GM12891 (cell line): ENCODE measurements at regions not wholly inside any gene's neighbourhood (a gene's known extent, or its start where the extent isn't known, plus 50 kb on each side); places are given as distances from the start of the nearest gene placed in this dataset.

Source experiments
- POLR2A ChIP-seq: IDR thresholded peaks from 2 replicates; pipeline ENCODE4 v1.6.1; 2011; ENCODE audit warnings: low read depth, low read length, control low read depth
- POLR2AphosphoS5 ChIP-seq: IDR thresholded peaks from 2 replicates; pipeline ENCODE4 v1.6.1; 2011; ENCODE audit warnings: low read depth, low read length, control low read depth
- TAF1 ChIP-seq: IDR thresholded peaks from 2 replicates; pipeline ENCODE4 v1.6.1; 2011; ENCODE audit warnings: low read depth, low read length, control low read depth

DNA sequence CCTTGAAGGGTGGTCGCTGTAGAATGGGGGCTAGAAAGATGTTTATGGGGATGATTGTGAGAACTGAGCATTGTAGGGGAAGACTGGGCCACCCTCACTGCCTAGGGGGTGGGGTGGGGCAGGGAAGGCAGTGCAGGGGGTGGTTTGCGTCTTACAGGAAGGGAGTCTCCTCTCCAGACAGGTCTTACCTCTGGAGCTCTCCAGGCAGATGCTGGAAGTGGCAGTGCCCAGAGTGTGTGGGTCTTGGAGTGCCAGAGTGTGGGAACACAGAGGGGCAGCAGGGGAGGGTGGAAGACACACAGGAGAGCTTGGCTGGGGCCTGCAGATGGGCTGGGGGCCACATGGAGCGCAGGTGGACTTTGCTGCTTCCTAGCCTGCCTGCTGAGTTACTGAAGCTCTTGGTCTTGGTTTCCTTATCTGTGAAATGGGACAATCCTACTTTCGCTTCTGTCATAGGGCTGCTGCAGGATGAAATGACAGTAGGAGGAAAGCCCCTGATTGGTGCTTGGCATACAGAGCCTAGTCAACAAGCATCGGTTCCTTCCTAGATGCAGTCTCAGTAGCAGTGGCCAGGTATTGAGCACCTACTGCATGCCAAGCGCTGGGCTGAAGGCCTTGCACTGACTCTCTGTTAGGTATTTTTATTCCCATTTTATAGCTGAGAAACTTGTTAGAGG is 118.3 kb downstream of the SLC25A47 start:
- TF ChIP-seq POLR2A = no peak
- TF ChIP-seq TAF1 = no peak
- no peak for TF ChIP-seq POLR2AphosphoS5
